HG03095 (cell line): ENCODE measurements at regions not wholly inside any gene's neighbourhood (a gene's known extent, or its start where the extent isn't known, plus 50 kb on each side); places are given as distances from the start of the nearest gene placed in this dataset.

Source experiments
- ATAC-seq: cut with Tn5 transposase; IDR thresholded peaks from one replicate; pipeline ENCODE4 v1.9.1; 2021; ENCODE audit warnings: moderate library complexity; ENCODE audit not compliant: unreplicated experiment

DNA sequence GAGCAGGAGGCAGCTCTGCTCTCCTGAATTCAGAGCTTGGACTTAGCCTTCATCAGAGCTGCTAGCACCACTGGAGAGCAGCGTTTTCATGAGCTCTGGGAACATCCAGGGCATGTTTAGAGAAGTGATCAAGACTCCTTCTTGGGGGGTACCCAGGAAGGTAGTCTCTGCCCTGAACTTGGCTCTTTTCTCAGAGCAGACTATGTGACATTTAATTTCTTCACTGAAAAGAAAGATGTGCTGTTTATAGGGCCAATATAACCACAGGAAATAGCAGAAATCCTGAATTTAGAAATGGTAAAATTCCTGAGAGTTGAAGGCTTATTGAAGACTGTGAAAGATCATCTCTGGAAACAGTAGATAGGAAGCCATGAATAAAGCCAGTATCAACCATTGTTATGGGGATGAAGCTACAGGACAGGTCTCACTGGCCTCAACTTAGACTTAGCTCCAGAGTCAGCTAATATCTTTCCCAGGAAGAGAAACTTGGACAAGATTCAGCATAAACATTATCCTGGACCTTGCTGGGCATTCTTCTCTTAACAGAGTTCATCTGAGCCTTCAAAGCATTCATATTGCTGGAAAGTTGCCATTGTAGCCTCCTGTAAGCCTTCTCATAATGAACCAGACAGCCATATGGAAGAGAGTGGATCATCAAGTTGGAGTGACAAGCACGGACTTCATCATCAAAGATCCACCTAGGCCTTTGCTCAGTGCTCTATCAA is 386.6 kb upstream of the THBS1 start:
- ATAC-seq, result no peak

- no peak for ATAC-seq
These were observed 384.9 kb upstream of the THBS1 start for GRCh38 chr15:39195961-39196486.

GRCh38 chr15:39198044-39199000 is 382.6 kb upstream of the THBS1 start:
- ATAC-seq, result no peak

GRCh38 chr15:39199076-39199475 is 381.8 kb upstream of the THBS1 start:
- ATAC-seq, result no peak

- ATAC-seq, result no peak
These were observed 380.3 kb upstream of the THBS1 start for GRCh38 chr15:39200586-39200985.

DNA sequence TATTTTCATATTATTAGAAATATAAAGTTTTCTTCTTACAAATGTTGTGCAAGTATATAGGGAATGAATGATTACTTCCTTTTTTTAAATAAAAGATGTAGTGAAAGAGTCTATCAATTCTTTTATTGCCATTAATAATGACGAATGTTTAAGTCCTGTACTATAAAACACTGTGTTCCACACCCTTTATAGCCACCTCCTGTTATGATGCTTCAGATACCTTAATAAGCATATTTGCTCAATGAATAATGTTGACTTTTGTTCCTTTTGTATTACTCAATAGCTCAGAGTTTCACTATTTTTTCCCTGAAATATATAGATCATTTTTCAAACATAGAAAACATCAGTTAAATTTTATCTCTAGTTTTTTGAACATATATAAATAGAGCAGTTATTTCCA is 378.2 kb upstream of the THBS1 start:
- ATAC-seq, result no peak

DNA sequence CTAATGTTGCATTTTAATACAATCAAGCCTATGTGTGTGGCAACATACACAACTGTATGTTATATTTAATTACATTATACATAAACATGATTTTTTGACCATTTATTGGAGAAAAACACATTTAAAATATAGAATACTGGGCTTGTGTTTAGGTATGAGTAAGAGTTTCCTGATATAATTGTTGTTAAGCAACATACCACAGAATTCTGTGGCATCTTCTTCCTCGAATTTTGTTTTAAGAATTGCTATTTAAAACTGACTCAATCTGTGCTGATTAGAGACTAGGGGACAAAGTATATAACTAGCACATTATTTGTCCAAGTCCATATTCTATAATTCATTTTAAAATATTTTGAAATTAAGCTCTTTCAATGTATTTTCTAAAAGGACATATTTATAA is 376.8 kb upstream of the THBS1 start:
- no peak for ATAC-seq

DNA sequence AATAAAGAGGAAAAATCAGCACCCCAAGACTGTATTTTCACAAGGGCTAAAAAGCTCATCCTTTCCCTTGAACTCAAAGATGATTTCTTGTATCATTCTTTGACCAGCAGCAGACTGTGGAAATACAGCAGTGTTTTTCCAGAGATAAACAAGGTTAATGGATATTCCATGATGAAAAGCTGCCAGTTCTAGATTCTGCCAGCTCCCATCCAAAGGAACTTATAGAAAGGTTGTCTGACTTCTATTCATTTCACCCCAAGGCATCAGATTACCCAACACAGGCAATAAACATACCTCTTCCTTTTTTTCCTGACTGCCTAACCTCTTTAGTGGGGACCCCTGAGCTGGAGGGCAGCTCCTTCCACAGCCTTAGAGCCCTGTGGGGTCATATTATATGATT is 375.8 kb upstream of the THBS1 start:
- no peak for ATAC-seq

DNA sequence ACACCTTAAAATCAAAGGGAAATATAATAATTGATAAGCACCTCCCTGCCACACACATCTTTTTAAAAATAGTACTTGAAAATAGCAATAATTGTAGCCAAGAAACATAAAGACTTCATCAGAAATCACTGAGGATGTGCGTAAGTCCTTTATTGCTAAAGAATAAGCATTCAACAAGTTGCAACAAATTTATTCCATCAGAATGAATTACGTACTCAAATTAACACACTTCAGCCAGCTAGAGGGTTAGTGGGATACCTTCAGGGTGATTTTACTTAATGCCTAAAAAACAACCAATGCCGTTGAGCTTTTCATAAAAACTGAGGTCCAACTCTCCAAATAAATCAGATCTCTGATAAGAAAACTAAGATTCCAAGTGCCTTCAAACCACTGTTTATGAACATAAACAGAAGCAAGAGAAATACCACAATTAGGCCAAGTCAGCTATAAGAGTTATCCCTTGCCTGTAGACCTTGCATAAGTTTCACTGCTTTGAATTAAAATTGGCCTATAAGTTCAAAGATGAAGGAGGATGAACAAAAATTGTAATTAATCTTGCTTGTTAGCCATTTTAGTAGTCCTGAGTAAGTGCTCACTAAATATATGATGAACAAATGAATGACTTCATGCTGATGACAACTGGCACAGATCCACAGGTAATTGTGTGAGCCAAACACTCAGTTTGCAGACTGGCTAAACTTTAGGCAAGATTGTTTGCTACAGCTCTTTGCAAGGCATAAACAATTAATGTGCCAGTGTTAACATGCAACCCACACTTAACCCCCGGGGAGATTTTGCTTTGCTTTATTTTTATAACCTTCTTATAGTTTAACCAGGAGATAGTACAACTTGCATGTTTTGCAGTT is 375.1 kb upstream of the THBS1 start:
- ATAC-seq, result no peak

DNA sequence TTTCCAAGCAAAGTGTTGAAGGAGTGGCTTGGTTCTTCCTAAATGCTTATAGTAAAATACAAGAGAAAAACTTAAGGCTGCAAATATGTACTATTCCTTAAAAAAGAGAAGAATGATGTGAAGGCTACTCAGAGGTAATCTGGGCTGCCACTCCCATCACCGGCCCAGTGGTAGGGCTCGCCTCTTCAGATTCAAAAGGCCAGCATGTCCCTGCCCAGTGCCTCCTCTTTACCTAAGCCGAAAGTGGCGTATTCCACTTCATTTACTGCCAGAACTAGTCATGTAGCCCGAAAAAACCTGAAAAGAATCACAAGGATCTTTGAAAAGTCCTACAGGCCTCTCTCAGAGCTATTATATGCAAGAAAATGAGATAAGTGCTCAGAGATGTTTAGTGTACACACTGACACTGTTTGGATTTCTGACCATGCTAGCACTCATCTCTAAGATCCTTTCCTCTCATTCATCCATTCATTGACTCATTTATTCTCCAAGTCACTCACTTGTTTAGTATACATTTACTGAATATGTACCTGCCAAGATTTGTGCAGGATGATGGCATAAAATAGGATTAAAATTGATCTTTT is 373.3 kb upstream of the THBS1 start:
- no peak for ATAC-seq

DNA sequence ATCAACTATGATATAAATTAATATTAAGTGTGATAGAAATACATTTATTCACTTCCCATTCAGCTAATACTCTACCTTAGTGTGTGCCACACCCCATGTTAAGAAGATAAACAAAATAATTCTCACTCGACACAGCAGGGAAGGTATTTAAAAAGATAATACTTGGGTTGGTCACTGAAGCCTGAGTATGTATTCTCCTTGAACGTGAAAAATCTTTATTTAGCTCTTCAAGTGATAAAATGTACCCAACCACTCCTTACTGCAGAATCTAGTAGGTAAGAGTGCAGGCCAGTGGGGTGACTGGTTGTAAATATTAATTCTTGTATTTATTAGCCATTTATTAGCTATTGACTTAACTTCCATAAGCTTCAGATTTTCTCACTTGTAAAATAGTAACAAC is 372.7 kb upstream of the THBS1 start:
- ATAC-seq, result no peak

- ATAC-seq, result no peak
These were observed 371.2 kb upstream of the THBS1 start for GRCh38 chr15:39209548-39210211.

- ATAC-seq, result no peak
These were observed 369.5 kb upstream of the THBS1 start for GRCh38 chr15:39211108-39211979.

- ATAC-seq, result no peak
These were observed 367.5 kb upstream of the THBS1 start for GRCh38 chr15:39213385-39213840.

GRCh38 chr15:39215015-39215414 is 365.9 kb upstream of the THBS1 start:
- ATAC-seq, result no peak

GRCh38 chr15:39216816-39217215 is 364.1 kb upstream of the THBS1 start:
- no peak for ATAC-seq

GRCh38 chr15:39219608-39220007 is 361.3 kb upstream of the THBS1 start:
- no peak for ATAC-seq

- no peak for ATAC-seq
These were observed 354.5 kb upstream of the THBS1 start for GRCh38 chr15:39226169-39226937.
